HCT116 (cell line): ENCODE measurements at regions not wholly inside any gene's neighbourhood (a gene's known extent, or its start where the extent isn't known, plus 50 kb on each side); places are given as distances from the start of the nearest gene placed in this dataset.

Experiments
- ATAC-seq: fragments of 200-7000 bp; cut with Tn5 transposase; 2 replicates; pipeline ENCODE4 v1.9.1; 2020; ENCODE audit warnings: mild to moderate bottlenecking, moderate library complexity
- BruUV-seq: library from RNA; stranded (reverse); fragments of 400-500 nt; replicated peaks from 2 replicates; lab custom pipeline; 2021; lab: Mats Ljungman, UMichigan
- CTCF ChIA-PET: fragments of 300-600 bp; sonication (Branson Sonifier 250); formaldehyde crosslinking; loops from one replicate; lab custom pipeline; 2021; ENCODE audit warnings: antibody characterized with exemption; lab: Charles Lee
- POLR2A ChIA-PET: fragments of 300-600, 350-600 bp; sonication (Branson Sonifier 250); formaldehyde crosslinking; loops from one replicate; lab custom pipeline; 2021; ENCODE audit warnings: antibody characterized with exemption; lab: Charles Lee
- RAD21 ChIA-PET, 2 experiments: fragments of 300-600 bp; sonication (Branson Sonifier 250); formaldehyde crosslinking; loops; one replicate each; lab custom pipeline; 2023; ENCODE audit warnings: low total read pairs in 2 of 2; ENCODE audit not compliant: uncharacterized antibody in 2 of 2, unreplicated experiment in 2 of 2, low non-redundant PET in 1 of 2; lab: Charles Lee
- DNase-seq: peaks from one replicate; pipeline ENCODE4 v3.0.0-alpha.2; 2010; ENCODE audit warnings: low read depth, low spot score
- H2AFZ ChIP-seq: fragments of 200-600 bp; shearing (Covaris generic), sonication (generic); 2 replicates; pipeline ENCODE4 v1.6.1; 2017; ENCODE audit warnings: low read depth, mixed run types, mixed read lengths, antibody characterized with exemption, low read length; ENCODE audit not compliant: poor library complexity, severe bottlenecking
- H3K27ac ChIP-seq: 2 replicates; pipeline ENCODE4 v1.5.1; 2012; ENCODE audit warnings: low read depth, low read length
- H3K27me3 ChIP-seq: fragments of 200-600 bp; sonication (generic); 2 replicates; pipeline ENCODE4 v1.6.1; 2016; ENCODE audit warnings: mixed run types, low read length, mixed read lengths; ENCODE audit not compliant: insufficient read depth
- H3K36me3 ChIP-seq, 2 experiments: fragments of 200-500 bp in 1 of 2; fragments of 200-600 bp in 1 of 2; sonication (Bioruptor generic) in 1 of 2; sonication (generic) in 1 of 2; 2 replicates each; pipeline versions ENCODE4 v1.5.1 to v1.6.1; 2014 to 2016; ENCODE audit warnings: low read length in 2 of 2, inconsistent platforms in 1 of 2, mixed read lengths in 1 of 2, mixed run types in 1 of 2; ENCODE audit not compliant: insufficient read depth in 2 of 2, control insufficient read depth in 1 of 2
- H3K4me1 ChIP-seq, 2 experiments: fragments of 200-600 bp in 1 of 2; sonication (generic) in 1 of 2; 2 replicates each; pipeline versions ENCODE4 v1.5.1 to v1.6.1; 2012 to 2017; ENCODE audit warnings: low read length in 2 of 2, inconsistent platforms in 1 of 2, mild to moderate bottlenecking in 1 of 2, mixed read lengths in 1 of 2, mixed run types in 1 of 2, moderate library complexity in 1 of 2; ENCODE audit not compliant: insufficient read depth in 2 of 2, control insufficient read depth in 1 of 2
- H3K4me2 ChIP-seq: fragments of 200-600 bp; sonication (generic); 2 replicates; pipeline ENCODE4 v1.6.1; 2017; ENCODE audit warnings: mixed run types, low read length, mixed read lengths
- H3K4me3 ChIP-seq, 2 experiments: fragments of 200-600 bp in 1 of 2; sonication (generic) in 1 of 2; replicated peaks in 1 of 2; 2 replicates each; pipeline ENCODE4 v1.5.1; 2011 to 2016; ENCODE audit warnings: low read length in 2 of 2, control low read depth in 1 of 2, low read depth in 1 of 2, mild to moderate bottlenecking in 1 of 2, mixed read lengths in 1 of 2, mixed run types in 1 of 2
- H3K79me2 ChIP-seq: fragments of 200-600 bp; sonication (generic); 2 replicates; pipeline ENCODE4 v1.6.1; 2017; ENCODE audit warnings: mild to moderate bottlenecking, mixed run types, low read length, moderate library complexity, mixed read lengths; ENCODE audit not compliant: insufficient read depth
- H3K9ac ChIP-seq: fragments of 200-600 bp; sonication (generic); 2 replicates; pipeline ENCODE4 v1.6.1; 2016; ENCODE audit warnings: low read length, mixed read lengths
- H3K9me2 ChIP-seq: fragments of 200-600 bp; sonication (generic), shearing (Covaris generic); 2 replicates; pipeline ENCODE4 v1.6.1; 2017; ENCODE audit warnings: mixed run types, mild to moderate bottlenecking, moderate library complexity; ENCODE audit not compliant: insufficient read depth
- H3K9me3 ChIP-seq, 2 experiments: fragments of 200-500 bp in 1 of 2; fragments of 200-600 bp in 1 of 2; sonication (Bioruptor generic) in 1 of 2; sonication (generic) in 1 of 2; 2 replicates each; pipeline ENCODE4 v1.6.1; 2014 to 2017; ENCODE audit warnings: low read length in 2 of 2, mixed read lengths in 2 of 2, inconsistent platforms in 1 of 2, low read depth in 1 of 2, mild to moderate bottlenecking in 1 of 2, mixed run types in 1 of 2, moderate library complexity in 1 of 2; ENCODE audit not compliant: control insufficient read depth in 1 of 2, insufficient read depth in 1 of 2
- H4K20me1 ChIP-seq: fragments of 200-600 bp; sonication (generic), shearing (Covaris generic); 2 replicates; pipeline ENCODE4 v1.6.1; 2017; ENCODE audit warnings: mixed run types, mild to moderate bottlenecking, moderate library complexity; ENCODE audit not compliant: insufficient read depth
- CBX3 ChIP-seq: IDR thresholded peaks from 2 replicates; pipeline ENCODE4 v1.6.1; 2012; ENCODE audit warnings: low read depth
- CEBPB ChIP-seq: IDR thresholded peaks from 2 replicates; pipeline ENCODE4 v1.6.1; 2012; ENCODE audit warnings: low read depth
- EGR1 ChIP-seq: IDR thresholded peaks from 2 replicates; pipeline ENCODE4 v1.6.1; 2012; ENCODE audit warnings: low read depth
- FOSL1 ChIP-seq: IDR thresholded peaks from 2 replicates; pipeline ENCODE4 v1.6.1; 2012; ENCODE audit warnings: low read depth
- JUND ChIP-seq: IDR thresholded peaks from 2 replicates; pipeline ENCODE4 v1.6.1; 2012
- MAX ChIP-seq: IDR thresholded peaks from 2 replicates; pipeline ENCODE4 v1.6.1; 2012
- POLR2AphosphoS5 ChIP-seq: IDR thresholded peaks from 2 replicates; pipeline ENCODE4 v1.6.1; 2011; ENCODE audit warnings: mild to moderate bottlenecking, low read depth, low read length, moderate library complexity
- RAD21 ChIP-seq: IDR thresholded peaks from 2 replicates; pipeline ENCODE4 v1.6.1; 2012; ENCODE audit warnings: low read depth, mild to moderate bottlenecking
- REST ChIP-seq: IDR thresholded peaks from 2 replicates; pipeline ENCODE4 v1.6.1; 2012; ENCODE audit warnings: low read depth
- SIN3A ChIP-seq: IDR thresholded peaks from 2 replicates; pipeline ENCODE4 v1.6.1; 2012; ENCODE audit warnings: low read depth
- SP1 ChIP-seq: IDR thresholded peaks from 2 replicates; pipeline ENCODE4 v1.6.1; 2012; ENCODE audit warnings: low read depth
- SRF ChIP-seq: IDR thresholded peaks from 2 replicates; pipeline ENCODE4 v1.6.1; 2012; ENCODE audit warnings: low read depth
- YY1 ChIP-seq: IDR thresholded peaks from 2 replicates; pipeline ENCODE4 v1.6.1; 2011; ENCODE audit warnings: low read length, low read depth, moderate library complexity, mild to moderate bottlenecking; ENCODE audit not compliant: insufficient replicate concordance; ENCODE audit errors: extremely low read depth
- ZBTB33 ChIP-seq: IDR thresholded peaks from 2 replicates; pipeline ENCODE4 v1.6.1; 2011; ENCODE audit warnings: mild to moderate bottlenecking, low read length, moderate library complexity; ENCODE audit not compliant: insufficient replicate concordance; ENCODE audit errors: extremely low read depth
- ZFX ChIP-seq: fragments of 450-650 bp; IDR thresholded peaks from 2 replicates; pipeline ENCODE4 v1.6.1; 2017
- ZNF274 ChIP-seq: fragments of 200-500 bp; sonication (Bioruptor generic); IDR thresholded peaks from 2 replicates; pipeline ENCODE4 v1.6.1; 2014; ENCODE audit warnings: mild to moderate bottlenecking, low read depth, low read length, inconsistent platforms
- intact Hi-C: fragments of 100-400 bp; cut with micrococcal nuclease; formaldehyde crosslinking; loops from 2 replicates; pipeline ENCODE4 v1.10.0; 2022

GRCh38 chr12:45599196-45599595, 130.3 kb upstream of the ARID2 start:
- ATAC-seq (no peak), DNase-seq (no peak)
- Histone ChIP-seq H3K9me2 (no peaks in the 10 kb centered on the region), H3K27ac (no peak overlapping the region), H4K20me1 (no peaks in the 10 kb centered on the region), H3K4me1 (no peaks in the 10 kb centered on the region), H3K4me2 (no peak overlapping the region), H3K4me3 (no peak overlapping the region), H3K9me3 (no peaks in the 10 kb centered on the region)
- RAD21 ChIA-PET, result no interaction called here
- POLR2A ChIA-PET, result no interaction called here
- TF ChIP-seq RAD21 (no peak), POLR2AphosphoS5 (no peak), MAX (no peak), EGR1 (no peak), SP1 (no peak), ZBTB33 (no peak), SRF (no peak), SIN3A (no peak), YY1 (no peak), ZFX (no peak), FOSL1 (no peak), CEBPB (no peak), REST (no peak), ZNF274 (no peak), CBX3 (no peak), JUND (no peak)
- TF ChIP-seq, all 23 proteins: peak for 0
- CTCF ChIA-PET, result no interaction called here
- H3K9ac ChIP-seq, result no peak overlapping the region
- H2AFZ ChIP-seq, result no peak overlapping the region
- BruUV-seq, result no TSS peak
- intact Hi-C loops, result no loop called here
- H3K27me3 ChIP-seq, result no peaks in the 10 kb centered on the region
- H3K79me2 ChIP-seq, result no peaks in the 10 kb centered on the region
- no peaks in the 10 kb centered on the region for H3K36me3 ChIP-seq
